HT-29 (cell line): ENCODE measurements at regions not wholly inside any gene's neighbourhood (a gene's known extent, or its start where the extent isn't known, plus 50 kb on each side); places are given as distances from the start of the nearest gene placed in this dataset. TPM values are rescaled to one million over a fixed set of nuclear protein-coding genes. Genes with fewer than 3 reads are reported as not detected.
"Not testable (repeated sequence)": the region's sequence is repeated elsewhere in the genome, so short reads cannot be mapped to it uniquely, and the experiment has no call there.

ENCODE experiments used
- DNase-seq: peaks from one replicate; pipeline ENCODE4 v3.0.0-alpha.2; 2015; ENCODE audit warnings: low spot score
- small RNA-seq: library from RNA; depleted of rRNA; stranded (forward); fragments of <200 nt; gene quantifications from one replicate; pipeline ENCODE3, GENCODE V24; 2014

- no peak for DNase-seq
These were observed 82.5 kb upstream of the SLC1A3 start for GRCh38 chr5:36523926-36524325.

DNA sequence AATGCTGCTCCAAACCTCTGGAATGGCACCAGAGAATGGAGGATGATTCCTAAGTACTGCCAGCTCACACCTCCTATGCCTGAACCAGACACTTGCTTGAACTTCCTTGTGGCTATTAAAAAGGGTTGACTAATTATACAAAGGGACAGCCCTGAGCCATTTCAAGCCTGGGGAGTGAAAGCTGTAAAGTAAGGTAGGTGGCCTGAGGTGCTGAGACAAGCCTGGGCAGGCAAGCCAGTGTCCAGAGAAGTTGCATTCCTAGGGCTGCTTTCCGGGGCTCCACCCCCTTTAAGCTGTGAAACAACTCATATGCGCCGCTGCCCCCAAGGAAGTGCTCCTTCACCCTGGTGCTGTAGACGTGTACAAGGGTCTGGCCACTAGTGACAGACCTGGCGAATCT lies 79.9 kb upstream of the SLC1A3 start:
- no peak for DNase-seq

GRCh38 chr5:36528588-36528987 lies 77.8 kb upstream of the SLC1A3 start:
- DNase-seq, result no peak

DNA sequence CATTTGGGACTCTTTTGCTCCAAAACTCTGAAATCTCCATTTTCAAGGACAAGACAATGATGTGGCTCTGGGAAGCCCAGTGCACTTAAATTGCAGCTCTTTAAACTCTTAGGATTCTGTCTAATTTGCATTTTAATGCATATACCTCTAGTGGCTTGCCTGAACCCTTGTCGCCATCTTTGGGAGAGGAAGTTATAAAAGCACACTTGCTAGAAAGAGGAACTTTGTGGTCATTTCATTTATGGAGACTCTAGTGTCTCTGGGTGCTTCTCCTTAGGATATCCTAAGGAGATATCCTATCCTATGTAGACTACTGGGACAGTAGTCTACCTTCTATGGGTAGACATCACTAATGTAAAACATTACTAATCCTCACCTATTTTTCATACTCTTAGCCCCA lies 77.3 kb upstream of the SLC1A3 start:
- no peak for DNase-seq

- DNase-seq, result no peak
These were observed 76.2 kb upstream of the SLC1A3 start for GRCh38 chr5:36530215-36530614.

DNA sequence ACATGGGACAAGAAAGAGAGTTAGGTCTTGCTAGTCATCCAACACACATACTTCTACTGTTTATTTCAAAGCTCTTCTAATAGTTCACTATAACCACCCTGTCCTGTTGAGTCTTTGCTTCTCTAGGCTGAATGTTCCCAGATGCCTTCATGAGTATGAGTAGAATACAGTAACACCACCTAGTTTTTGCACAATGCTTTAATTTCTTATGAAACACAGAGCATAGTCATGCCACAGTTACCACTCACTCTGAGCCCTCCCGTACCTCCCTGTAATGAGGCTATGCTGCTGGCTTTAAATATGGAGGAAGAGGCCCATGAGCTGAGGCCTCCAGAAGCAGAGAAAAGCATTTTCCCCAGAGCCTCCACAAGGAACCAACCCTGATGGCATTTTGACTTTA lies 75.0 kb upstream of the SLC1A3 start:
- DNase-seq, result no peak

DNA sequence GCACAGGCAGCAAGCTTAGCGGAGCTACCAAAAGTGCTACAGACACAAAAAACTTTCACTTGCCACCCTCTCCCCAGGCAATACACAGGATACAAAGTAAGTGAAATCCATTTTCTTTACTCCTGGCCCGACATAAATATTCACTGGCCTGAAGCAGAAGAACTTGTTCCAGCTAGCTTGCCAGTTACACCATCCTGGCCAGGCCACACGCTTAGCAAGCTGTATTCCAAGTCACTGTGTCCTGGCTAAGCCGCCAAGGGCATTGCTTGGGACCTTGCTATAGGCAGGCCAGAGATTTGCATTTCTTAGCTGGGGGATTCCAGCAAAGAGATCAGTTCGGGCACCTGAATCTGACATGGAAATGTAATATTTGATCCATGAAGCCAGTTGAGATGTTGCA lies 71.0 kb upstream of the SLC1A3 start:
- no peak for DNase-seq

DNA sequence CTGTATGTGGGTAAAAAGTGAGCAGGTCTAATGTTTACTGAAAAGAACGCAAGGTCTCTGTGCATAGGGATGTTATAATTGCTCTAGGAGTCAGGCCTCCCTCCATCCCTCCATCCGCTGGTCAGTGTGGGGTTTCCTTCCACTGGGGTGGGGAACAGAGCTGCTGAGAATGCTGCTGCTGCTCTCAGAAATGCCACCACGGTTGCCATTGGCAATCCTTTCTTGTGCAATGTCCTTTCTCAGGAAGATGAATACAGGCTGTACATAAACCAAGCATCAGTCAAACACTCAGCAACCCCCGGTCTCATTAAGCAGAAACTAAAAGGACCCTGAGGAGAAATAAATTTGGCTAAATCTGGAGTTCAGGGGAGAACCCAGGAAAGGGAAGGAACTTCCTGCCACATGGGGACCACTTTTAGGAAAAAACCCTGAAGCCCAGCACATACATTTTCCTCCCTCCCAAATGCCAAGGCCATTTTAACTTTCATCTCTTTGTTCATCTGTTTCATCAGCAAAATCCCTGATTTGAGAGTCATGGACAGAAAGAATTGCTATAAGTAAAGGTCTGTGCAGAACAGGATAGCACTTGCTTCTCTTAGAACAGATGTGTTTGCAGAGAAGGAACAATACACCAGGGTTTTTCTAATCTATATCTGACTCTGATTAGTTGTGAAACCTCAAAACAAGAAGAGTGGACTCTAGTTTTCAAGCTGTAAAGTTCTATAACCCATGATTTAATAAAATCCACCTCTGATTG lies 70.4 kb upstream of the SLC1A3 start:
- no peak for DNase-seq

GRCh38 chr5:36536616-36537005 lies 69.8 kb upstream of the SLC1A3 start:
- no peak for DNase-seq

DNA sequence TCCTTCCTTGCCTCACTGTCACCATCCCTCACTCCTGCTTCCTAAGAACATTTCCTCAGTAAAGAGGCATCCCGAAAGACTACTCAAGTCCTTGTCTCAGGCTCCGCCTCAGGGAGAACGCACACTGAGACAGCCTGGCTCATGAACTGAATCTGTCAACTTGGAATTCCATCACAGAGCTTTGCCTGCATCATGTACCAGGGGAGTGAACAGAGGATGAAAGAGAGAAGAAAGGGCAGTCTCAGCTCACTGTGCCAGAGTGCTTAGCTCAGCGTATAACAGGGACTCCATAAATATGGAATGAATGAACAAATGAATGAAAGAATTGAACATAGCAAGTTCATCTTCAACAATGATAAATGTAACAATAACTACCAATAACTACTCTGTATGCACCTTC lies 68.7 kb upstream of the SLC1A3 start:
- DNase-seq, result no peak

- no peak for DNase-seq
These were observed 53.6 kb upstream of the SLC1A3 start for GRCh38 chr5:36552651-36553393.

GRCh38 chr5:36555035-36555434 lies 51.4 kb upstream of the SLC1A3 start:
- DNase-seq, result not testable (repeated sequence)

Small RNAs in the stretch of these regions (small RNA-seq; reads per million reads assigned to genes)
- not detected for gene RNA5SP181
